Tibial nerve (tissue), 3 donors: ENCODE measurements at regions not wholly inside any gene's neighbourhood (a gene's known extent, or its start where the extent isn't known, plus 50 kb on each side); places are given as distances from the start of the nearest gene placed in this dataset.

Source experiments
- POLR2A ChIP-seq, 2 donors: fragments of 450-650 bp; IDR thresholded peaks; one replicate each; pipeline ENCODE4 v1.6.1; 2017; ENCODE audit warnings: antibody characterized with exemption in 2 of 2, mild to moderate bottlenecking in 2 of 2, moderate library complexity in 2 of 2
- TF ChIP-seq, protein P1 (sequence below), 5 experiments: fragments of 200-600 bp in 3 of 5; fragments of 450-650 bp in 2 of 5; sonication (generic) in 3 of 5; IDR thresholded peaks; one replicate each; pipeline ENCODE4 v1.5.1; 2016 to 2019; ENCODE audit warnings: antibody characterized with exemption in 5 of 5, mild to moderate bottlenecking in 3 of 5, moderate library complexity in 2 of 5

DNA sequence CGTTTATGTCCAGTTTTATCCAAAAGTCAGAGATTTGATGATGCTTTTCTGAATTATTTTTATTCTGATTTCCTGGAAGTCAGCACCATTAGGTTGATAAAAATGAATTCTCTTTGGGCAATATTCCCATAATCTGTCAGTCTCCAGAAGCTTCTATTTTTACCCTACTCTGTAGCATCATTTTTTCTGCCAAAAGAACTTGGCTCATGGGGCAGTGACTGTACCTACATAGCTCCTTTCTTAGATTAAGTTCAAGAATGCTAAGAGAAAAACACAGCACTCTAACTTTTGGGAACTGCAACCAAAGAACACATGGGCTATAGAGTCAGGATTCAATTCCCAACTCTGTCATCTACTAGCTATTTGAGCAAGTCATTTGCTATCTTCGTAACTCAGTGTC lies 152.9 kb downstream of the BARHL2 start:
- TF ChIP-seq POLR2A (IDR thresholded peaks at IDR 0.05): no peak
- TF ChIP-seq, protein P1, sequence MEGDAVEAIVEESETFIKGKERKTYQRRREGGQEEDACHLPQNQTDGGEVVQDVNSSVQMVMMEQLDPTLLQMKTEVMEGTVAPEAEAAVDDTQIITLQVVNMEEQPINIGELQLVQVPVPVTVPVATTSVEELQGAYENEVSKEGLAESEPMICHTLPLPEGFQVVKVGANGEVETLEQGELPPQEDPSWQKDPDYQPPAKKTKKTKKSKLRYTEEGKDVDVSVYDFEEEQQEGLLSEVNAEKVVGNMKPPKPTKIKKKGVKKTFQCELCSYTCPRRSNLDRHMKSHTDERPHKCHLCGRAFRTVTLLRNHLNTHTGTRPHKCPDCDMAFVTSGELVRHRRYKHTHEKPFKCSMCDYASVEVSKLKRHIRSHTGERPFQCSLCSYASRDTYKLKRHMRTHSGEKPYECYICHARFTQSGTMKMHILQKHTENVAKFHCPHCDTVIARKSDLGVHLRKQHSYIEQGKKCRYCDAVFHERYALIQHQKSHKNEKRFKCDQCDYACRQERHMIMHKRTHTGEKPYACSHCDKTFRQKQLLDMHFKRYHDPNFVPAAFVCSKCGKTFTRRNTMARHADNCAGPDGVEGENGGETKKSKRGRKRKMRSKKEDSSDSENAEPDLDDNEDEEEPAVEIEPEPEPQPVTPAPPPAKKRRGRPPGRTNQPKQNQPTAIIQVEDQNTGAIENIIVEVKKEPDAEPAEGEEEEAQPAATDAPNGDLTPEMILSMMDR (IDR thresholded peaks at IDR 0.05): no peak
